Non-pigmented ciliary epithelial cell (primary cell): ENCODE measurements at regions not wholly inside any gene's neighbourhood (a gene's known extent, or its start where the extent isn't known, plus 50 kb on each side); places are given as distances from the start of the nearest gene placed in this dataset.

Experiments used
- DNase-seq: peaks from one replicate; pipeline ENCODE4 v3.0.0-alpha.2; 2010; ENCODE audit warnings: low read depth

- no peak for DNase-seq
Observed at GRCh38 chr12:84807249-84807648, 105.3 kb downstream of the SLC6A15 start.

DNA sequence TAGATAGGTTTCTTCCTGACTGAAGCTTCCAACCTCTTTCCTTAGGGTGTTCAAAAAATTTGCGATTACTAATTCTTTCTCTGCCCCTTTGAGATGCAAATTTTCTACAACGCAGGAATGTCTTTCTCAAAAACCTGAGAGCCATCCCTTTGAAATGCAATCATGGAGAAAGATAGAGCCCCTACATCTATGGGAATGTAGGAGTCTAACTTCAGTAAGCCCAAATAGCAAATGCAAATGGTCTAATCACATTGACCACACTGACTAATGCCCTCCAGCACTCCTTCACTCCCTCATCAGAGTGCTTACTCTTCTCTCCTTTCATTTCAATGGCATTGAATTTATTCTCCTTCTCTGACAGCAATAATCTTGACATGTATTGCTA is 107.1 kb downstream of the SLC6A15 start:
- DNase-seq = no peak

- DNase-seq = no peak
Observed at GRCh38 chr12:84804691-84805473, 107.7 kb downstream of the SLC6A15 start.

GRCh38 chr12:84803661-84804060 is 108.9 kb downstream of the SLC6A15 start:
- no peak for DNase-seq

- DNase-seq = no peak
Observed at GRCh38 chr12:84802161-84802560, 110.4 kb downstream of the SLC6A15 start.

GRCh38 chr12:84793558-84794367 is 118.8 kb downstream of the SLC6A15 start:
- no peak for DNase-seq

DNA sequence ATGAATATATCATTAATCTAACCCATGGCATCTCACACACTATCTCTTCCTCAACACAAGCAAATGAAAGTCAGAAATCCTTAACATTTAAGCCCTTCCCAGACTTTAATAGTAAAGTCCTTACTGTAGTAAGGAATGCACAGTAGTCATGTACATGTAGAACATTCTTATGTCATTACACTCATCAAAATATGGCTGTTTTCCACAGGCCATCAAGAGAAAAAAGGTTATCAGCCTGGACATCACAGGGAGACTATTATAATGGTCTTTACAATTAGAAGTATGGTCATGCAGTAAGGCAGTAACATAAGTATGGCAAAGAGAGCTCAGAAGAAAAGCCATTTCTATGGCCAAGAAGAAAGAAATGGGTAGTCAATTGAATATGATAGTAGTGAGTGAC is 121.2 kb downstream of the SLC6A15 start:
- DNase-seq = no peak

DNA sequence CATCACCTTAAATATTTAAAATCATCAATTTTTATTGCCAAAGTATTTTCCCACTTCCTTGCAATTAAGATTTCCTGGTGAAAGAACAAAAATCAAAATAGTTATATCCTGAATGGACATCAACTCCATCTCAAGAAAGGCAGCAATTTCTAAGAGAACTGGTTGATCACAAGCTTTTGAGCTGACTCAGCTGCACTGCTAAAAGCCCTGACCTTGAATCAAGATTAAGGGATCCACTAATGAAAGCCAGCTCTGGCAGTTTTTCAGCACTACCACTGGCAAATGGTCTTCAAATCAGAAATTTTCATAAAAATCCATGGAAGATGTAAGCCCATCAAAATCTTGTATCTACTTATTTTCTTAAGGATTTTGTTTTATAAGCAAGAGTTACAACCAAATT is 123.4 kb downstream of the SLC6A15 start:
- no peak for DNase-seq

- no peak for DNase-seq
Observed at GRCh38 chr12:84787253-84787652, 125.3 kb downstream of the SLC6A15 start.

GRCh38 chr12:84786622-84787021 is 126.0 kb downstream of the SLC6A15 start:
- no peak for DNase-seq

- DNase-seq = no peak
Observed at GRCh38 chr12:84785951-84786350, 126.6 kb downstream of the SLC6A15 start.

DNA sequence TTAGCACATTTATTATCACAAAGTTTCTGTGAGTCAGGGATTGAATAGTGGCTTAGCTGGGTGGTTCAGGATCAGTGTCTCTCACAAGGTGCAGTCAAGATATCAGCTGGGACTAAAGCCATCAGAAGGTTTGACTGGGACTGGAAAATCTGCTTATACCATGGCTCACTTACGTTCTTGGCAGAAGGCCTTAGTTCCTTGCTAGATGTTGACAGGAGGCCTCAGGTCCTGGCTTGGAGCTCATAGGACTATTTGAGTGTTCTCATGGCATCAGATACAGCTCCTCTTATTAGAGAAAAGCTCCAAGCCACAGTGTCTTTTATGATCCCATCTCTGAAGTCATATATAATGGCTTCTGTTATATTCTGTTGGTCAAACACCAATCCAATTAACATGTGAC is 127.3 kb downstream of the SLC6A15 start:
- no peak for DNase-seq

GRCh38 chr12:84779169-84779568 is 133.4 kb downstream of the SLC6A15 start:
- DNase-seq = no peak

DNA sequence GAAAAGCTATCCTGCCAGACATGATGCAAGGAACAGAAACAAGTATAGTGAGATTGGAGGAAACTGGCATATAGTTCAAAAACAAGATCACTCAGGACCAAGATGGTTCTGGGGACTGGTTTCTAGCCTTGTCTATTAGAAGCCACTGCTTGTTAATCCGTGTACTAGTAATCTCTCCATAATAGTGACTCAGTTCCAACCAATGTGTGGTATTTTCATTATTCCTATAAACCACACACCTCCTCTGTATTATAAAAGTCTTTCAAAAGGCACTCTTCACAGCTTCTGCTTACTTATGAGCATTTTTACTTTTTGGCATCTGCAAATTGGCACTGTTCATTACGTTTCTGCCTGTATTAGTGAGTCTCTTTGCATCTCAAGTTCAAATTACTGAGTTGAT is 140.3 kb downstream of the SLC6A15 start:
- DNase-seq = no peak

- DNase-seq = no peak
Observed at GRCh38 chr12:84767079-84767478, 145.5 kb downstream of the SLC6A15 start.

- no peak for DNase-seq
Observed at GRCh38 chr12:84766375-84766774, 146.2 kb downstream of the SLC6A15 start.

DNA sequence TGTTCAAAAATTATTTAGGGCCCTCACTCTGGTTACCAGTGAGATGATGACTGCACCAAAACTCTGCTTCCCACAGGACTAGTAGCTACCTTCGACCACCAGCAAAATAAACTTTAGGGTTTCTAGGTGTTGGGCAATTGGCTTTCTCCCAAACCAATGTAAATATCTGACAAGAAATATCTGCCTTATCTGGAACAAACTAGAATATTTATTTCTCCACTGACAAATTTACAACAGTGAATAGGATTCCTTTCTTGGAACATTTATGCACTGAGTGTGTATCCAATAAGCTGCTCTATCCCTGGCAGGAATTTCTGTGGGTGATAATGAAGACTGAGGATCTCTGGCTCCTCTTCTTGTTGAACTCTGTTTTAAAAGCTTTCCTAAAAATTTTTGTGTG is 148.6 kb downstream of the SLC6A15 start:
- no peak for DNase-seq

- peak; percentile 56 for DNase-seq
Observed at GRCh38 chr12:84763107-84763506, 149.5 kb downstream of the SLC6A15 start.

- DNase-seq = no peak
Observed at GRCh38 chr12:84760091-84760865, 152.3 kb downstream of the SLC6A15 start.

- DNase-seq = no peak
Observed at GRCh38 chr12:84757978-84758377, 154.6 kb downstream of the SLC6A15 start.

DNA sequence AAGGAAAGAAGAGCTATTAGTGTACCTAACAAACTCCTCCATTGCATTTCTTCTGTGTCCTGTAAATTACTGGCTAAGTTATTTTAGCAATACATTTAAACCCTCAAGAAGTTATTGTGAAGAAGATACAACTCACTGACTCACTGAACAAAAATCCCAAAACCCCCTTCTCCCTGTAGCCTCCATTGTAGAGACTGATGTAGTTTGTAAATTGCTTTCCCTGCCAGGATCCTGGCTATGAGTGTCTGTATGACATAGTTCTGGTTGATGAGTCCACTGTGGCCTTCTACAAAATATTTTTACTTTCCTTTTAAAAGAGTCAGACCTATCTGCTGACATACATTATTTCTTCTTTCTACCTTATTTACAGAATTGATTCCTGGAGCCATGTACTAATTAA is 155.6 kb downstream of the SLC6A15 start:
- peak; percentile 38 for DNase-seq

- DNase-seq = no peak
Observed at GRCh38 chr12:84745127-84745526, 167.5 kb downstream of the SLC6A15 start.

- DNase-seq = no peak
Observed at GRCh38 chr12:84741692-84742091, 170.9 kb downstream of the SLC6A15 start.
